HG03342 (cell line): ENCODE measurements at regions not wholly inside any gene's neighbourhood (a gene's known extent, or its start where the extent isn't known, plus 50 kb on each side); places are given as distances from the start of the nearest gene placed in this dataset.
"Not testable (repeated sequence)": the region's sequence is repeated elsewhere in the genome, so short reads cannot be mapped to it uniquely, and the experiment has no call there.

Source experiments
- ATAC-seq: cut with Tn5 transposase; IDR thresholded peaks from one replicate; pipeline ENCODE4 v1.9.1; 2021; ENCODE audit warnings: mild to moderate bottlenecking, moderate library complexity; ENCODE audit not compliant: unreplicated experiment

DNA sequence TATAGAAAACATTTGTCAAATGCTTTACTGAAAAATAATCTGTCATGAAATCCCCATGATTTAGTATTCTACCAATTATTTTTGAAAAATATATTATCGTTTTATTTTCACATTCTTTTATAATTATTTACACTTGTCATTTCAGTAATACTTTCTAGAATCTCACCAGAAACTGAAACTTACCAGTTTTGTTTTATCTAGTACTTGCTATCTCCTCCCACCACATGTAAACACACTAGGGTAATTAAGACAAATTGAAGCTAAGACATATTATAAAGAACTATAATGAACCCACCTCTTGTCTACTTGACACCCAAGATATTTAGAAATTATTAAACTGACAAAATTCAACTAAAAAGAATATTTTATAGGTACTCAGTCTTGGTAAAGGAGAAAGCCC, 51.5 kb upstream of the GRM3 start:
- ATAC-seq: no peak

- ATAC-seq: no peak
These were observed 69.7 kb upstream of the GRM3 start for GRCh38 chr7:86574006-86574405.

GRCh38 chr7:86558680-86559501, 84.8 kb upstream of the GRM3 start:
- no peak for ATAC-seq

DNA sequence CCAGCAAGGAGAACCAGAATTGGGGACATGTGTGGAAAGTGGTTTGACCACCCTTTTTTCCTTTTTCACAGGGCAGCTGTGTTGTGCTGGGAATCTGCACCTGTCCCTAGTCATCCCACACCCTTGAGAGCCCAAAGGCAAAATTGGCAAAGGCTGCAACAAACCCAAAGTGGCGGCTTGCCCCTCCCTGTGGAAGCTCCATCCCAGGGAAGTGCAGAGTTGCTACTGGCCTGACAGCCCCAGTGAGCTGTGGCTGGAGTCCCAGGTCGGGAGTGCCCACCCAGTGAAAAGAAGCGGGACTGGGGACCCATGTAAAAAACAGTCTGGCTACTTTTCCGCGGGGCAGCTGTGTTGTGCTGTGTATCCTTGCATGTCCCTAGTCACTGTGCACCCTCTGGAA, 109.1 kb upstream of the GRM3 start:
- ATAC-seq: no peak

DNA sequence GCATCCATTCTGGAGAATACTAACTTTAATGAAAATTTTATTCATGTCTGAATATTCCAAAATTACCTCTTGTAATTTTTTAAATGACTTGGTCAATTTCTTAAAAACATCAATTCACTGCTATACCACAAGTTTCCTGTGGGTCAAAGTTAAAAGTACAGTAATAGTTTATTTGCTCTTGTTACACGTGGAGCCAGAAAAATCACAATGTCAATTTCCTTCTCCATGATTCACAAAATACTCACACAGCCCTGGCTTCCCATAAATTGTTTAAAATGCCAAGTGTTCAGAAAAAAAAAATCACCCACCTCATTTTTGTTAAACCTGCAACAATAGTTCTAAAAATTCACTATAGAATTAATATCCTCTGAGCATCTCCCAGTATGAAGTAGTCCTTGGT, 139.5 kb upstream of the GRM3 start:
- ATAC-seq: no peak

DNA sequence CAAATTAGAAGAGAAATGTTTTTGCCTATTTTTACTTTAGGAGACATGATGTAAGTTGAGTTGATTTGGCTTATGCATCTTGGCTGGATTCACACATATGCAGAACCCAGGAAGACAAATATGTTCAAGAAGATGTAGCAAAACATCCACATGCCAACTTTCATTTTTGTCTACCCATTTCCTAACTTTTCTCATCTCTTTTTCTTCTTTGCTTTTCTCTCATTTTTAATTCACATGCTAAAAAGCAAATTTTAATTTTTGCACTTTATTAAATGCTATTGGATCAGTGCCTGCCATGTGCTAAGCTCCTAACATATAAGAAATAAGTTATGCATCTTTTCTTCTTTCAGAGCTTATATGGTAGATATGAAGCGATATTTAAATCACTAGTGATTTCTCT, 143.7 kb upstream of the GRM3 start:
- no peak for ATAC-seq

DNA sequence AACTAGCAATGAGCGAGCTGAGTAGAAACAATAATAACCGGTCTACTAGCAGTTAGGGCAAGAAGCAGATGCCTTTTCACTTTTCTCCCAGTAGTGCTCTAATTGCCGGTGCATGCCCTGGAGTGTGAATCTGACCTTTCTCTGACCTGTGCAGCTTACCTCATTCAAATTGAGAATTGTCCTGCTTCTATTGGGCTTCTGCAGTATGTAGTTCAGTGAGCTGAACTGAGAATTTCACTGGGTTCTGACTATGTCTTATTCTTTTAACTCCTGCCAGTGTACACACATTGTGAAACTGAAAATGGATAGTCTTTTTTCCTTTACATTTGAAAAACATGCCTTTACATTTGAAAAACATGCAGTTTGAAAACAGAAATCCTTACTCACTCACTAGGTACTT, 157.9 kb upstream of the GRM3 start:
- ATAC-seq: peak; percentile 74

DNA sequence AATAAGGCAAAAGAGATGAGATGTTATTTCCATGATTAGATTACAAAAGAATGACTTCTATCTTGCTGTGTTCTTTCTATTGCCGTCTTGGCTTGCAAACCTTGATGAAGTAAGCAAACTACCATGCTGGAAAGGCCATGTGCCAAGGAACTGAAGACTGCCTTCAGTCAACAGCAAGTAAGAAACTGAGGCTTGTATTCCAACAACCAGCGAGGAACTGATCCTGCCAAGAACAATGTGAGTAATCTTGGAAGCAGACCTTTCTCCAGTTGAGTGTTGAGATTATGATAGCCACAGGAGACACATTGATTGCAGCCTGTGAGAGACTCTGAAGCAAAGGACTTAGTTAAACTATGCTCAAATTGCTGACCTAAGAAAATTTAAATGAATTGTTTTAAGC, 164.6 kb upstream of the GRM3 start:
- no peak for ATAC-seq

DNA sequence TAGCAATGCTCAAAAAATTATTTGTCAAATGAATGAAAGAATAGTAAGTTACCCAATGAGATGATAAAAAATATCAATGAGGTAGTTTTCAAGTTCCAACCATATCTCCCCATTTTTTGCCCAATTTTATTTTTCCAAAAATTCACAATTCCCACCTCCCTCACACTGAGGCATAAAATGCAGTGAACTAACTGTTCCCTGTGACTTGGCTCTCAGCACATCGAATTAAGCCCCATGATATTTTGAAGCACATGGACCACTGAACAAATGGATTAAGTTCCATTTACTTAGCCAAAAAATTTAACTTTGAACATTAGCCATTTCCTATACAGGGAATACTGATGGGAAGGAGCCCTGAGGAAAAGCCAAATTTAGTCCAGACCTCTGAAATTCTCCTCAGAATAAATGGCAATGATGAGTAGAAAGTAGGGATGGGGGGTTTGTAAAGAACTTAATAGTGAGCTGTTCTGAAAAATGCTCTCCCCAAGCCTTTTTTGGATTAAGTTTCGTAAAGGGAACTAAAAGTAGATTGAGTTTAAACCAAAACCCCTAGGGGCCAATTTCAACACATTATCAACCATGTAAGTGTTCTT, 166.3 kb upstream of the GRM3 start:
- no peak for ATAC-seq

DNA sequence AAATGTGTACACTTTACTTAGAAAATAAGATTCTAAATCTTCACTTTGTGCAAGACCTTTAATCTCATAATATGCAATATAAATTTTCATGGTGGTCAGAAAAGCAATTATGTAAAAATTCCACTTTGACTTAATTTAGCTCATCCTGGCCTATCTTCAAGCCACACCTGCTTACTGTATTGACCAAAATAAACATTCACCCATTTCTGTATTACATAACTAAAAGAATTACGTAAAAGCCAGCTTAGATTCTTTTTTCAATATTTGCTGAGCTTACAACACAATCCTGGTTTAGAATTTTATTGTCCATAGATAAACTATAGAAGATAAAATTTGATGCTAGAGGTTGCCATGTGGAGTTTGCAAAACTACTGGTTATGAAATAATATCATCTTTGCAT, 172.9 kb upstream of the GRM3 start:
- ATAC-seq: no peak

- peak; percentile 100 for ATAC-seq
These were observed 173.9 kb upstream of the GRM3 start for GRCh38 chr7:86469680-86470295.

- ATAC-seq: no peak
These were observed 189.0 kb upstream of the GRM3 start for GRCh38 chr7:86454753-86455152.

- ATAC-seq: no peak
These were observed 190.3 kb upstream of the GRM3 start for GRCh38 chr7:86453454-86453853.

DNA sequence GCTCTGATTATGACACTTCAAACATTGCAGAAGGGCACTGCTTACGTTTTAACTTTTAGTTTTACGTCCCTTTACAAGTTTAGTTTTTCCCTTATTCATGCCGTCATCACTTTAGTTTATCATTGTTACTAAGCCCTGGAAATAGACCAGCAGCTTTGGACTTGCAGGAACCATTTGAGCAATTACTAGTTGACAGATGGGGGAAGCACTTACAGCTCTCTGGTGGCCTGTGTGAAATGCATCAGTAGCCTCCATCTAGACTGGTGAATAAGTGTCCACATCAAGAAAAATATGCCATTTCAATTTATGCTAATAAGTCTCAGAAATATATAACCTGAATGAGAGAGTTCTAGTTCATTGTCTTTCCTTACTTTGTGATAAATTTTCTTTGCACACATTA, 194.9 kb upstream of the GRM3 start:
- no peak for ATAC-seq

- no peak for ATAC-seq
These were observed 198.4 kb upstream of the GRM3 start for GRCh38 chr7:86445285-86445684.

GRCh38 chr7:86444245-86444644, 199.5 kb upstream of the GRM3 start:
- no peak for ATAC-seq

- not testable (repeated sequence) for ATAC-seq
These were observed 203.3 kb upstream of the GRM3 start for GRCh38 chr7:86440420-86440819.

- ATAC-seq: no peak
These were observed 205.7 kb upstream of the GRM3 start for GRCh38 chr7:86437951-86438450.

- ATAC-seq: no peak
These were observed 211.9 kb upstream of the GRM3 start for GRCh38 chr7:86431761-86432160.

- ATAC-seq: no peak
These were observed 231.9 kb upstream of the GRM3 start for GRCh38 chr7:86411814-86412213.

DNA sequence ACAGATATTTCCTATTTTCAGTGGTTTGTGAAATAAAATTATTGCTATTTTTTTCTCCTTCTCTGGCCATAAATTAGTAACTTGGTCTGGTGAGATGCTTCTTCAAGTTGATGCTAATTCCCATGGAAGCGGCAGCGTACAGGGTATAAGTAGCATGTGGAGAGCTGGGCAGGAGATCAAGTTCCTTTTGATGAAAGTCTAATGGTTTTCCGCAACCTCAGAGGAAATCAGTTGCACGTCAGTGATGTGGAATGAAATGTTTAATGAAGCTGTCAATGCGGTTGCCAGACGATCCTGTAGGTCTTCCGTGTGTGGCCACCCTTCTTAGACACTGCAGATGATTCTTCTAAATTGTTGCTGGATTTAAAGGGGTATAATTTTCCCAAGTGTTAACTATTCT, 236.4 kb upstream of the GRM3 start:
- no peak for ATAC-seq

DNA sequence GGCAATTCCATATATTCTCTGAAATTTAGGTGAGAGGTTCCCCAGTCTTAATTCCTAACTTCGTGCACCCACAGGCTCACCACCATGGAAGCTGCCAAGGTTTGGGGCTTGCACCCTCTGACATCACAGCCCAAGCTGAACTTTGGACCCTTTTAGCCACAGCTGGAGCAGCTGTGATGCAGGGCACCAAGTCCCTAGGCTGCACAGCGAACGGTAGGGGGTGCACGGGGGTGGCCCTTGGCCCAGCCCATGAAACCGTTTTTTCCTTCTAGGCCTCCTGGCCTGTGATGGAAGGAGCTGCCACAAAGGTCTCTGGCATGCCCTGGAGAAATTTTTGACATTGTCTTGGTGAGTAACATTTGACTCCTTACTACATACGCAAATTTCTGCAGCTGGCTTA, 251.9 kb upstream of the GRM3 start:
- ATAC-seq: no peak
